PC-3 (cell line): ENCODE measurements at regions not wholly inside any gene's neighbourhood (a gene's known extent, or its start where the extent isn't known, plus 50 kb on each side); places are given as distances from the start of the nearest gene placed in this dataset.
"Not testable (repeated sequence)": the region's sequence is repeated elsewhere in the genome, so short reads cannot be mapped to it uniquely, and the experiment has no call there.

Experiments
- ATAC-seq: fragments of 200-7000 bp; cut with Tn5 transposase; 2 replicates; pipeline ENCODE4 v1.9.1; 2020; ENCODE audit warnings: mild to moderate bottlenecking, moderate library complexity
- BruUV-seq: library from RNA; stranded (reverse); fragments of 400-500 nt; replicated peaks from 2 replicates; lab custom pipeline; 2021; lab: Mats Ljungman, UMichigan
- CTCF ChIA-PET: fragments of 300-600 bp; sonication (Branson Sonifier 250); formaldehyde crosslinking; loops from one replicate; lab custom pipeline; 2022; ENCODE audit warnings: antibody characterized with exemption; lab: Charles Lee
- POLR2A ChIA-PET: fragments of 300-600 bp; sonication (Branson Sonifier 250); formaldehyde crosslinking; loops from one replicate; lab custom pipeline; 2022; ENCODE audit warnings: antibody characterized with exemption; ENCODE audit not compliant: unreplicated experiment; lab: Charles Lee
- DNase-seq: peaks from one replicate; pipeline ENCODE4 v3.0.0-alpha.2; 2015
- H2AFZ ChIP-seq: fragments of 300-600 bp; sonication (generic); 2 replicates; pipeline ENCODE4 v1.6.0; 2016; ENCODE audit warnings: antibody characterized with exemption, low read length
- H3F3A ChIP-seq: fragments of 300-600 bp; sonication (generic); one replicate; pipeline ENCODE4 v1.6.0; 2017; ENCODE audit warnings: antibody characterized with exemption, low read length, control low read depth, mild to moderate bottlenecking; ENCODE audit not compliant: unreplicated experiment
- H3K27ac ChIP-seq: fragments of 300-600 bp; sonication (generic); 2 replicates; pipeline ENCODE4 v1.5.1; 2016; ENCODE audit warnings: mild to moderate bottlenecking, low read length
- H3K27me3 ChIP-seq: fragments of 300-600 bp; sonication (generic); 2 replicates; pipeline ENCODE4 v1.6.1; 2016; ENCODE audit warnings: low read length, mixed read lengths
- H3K36me3 ChIP-seq: fragments of 300-600 bp; sonication (generic); 2 replicates; pipeline ENCODE4 v1.6.1; 2016; ENCODE audit warnings: low read depth, mixed run types, low read length, mixed read lengths
- H3K4me1 ChIP-seq: fragments of 300-600 bp; sonication (generic); 2 replicates; pipeline ENCODE4 v1.5.1; 2016; ENCODE audit warnings: low read length; ENCODE audit not compliant: insufficient read depth
- H3K4me2 ChIP-seq: fragments of 300-600 bp; sonication (generic); 2 replicates; pipeline ENCODE4 v1.6.0; 2016; ENCODE audit warnings: low read length
- H3K4me3 ChIP-seq: fragments of 300-600 bp; sonication (generic); 2 replicates; pipeline ENCODE4 v1.5.1; 2016; ENCODE audit warnings: mild to moderate bottlenecking, low read length, mixed read lengths
- H3K79me2 ChIP-seq: fragments of 300-600 bp; sonication (generic); 2 replicates; pipeline ENCODE4 v1.6.1; 2017; ENCODE audit warnings: low read length, mixed read lengths
- H3K9ac ChIP-seq: fragments of 300-600 bp; sonication (generic); 2 replicates; pipeline ENCODE4 v1.6.0; 2016; ENCODE audit warnings: mild to moderate bottlenecking, low read length
- H3K9me2 ChIP-seq: fragments of 300-600 bp; sonication (generic); replicated peaks from 2 replicates; pipeline ENCODE4 v1.6.1; 2016; ENCODE audit warnings: mixed run types, low read length, mixed read lengths
- H3K9me3 ChIP-seq: fragments of 300-600 bp; sonication (generic); 2 replicates; pipeline ENCODE4 v1.6.1; 2016; ENCODE audit warnings: low read length, mixed read lengths
- H4K20me1 ChIP-seq: fragments of 300-600 bp; sonication (generic); 2 replicates; pipeline ENCODE4 v1.6.1; 2016; ENCODE audit warnings: low read length, mixed read lengths
- EZH2 ChIP-seq: fragments of 300-600 bp; sonication (generic); IDR thresholded peaks from one replicate; pipeline ENCODE4 v1.6.1; 2017; ENCODE audit warnings: antibody characterized with exemption, mild to moderate bottlenecking, low read length; ENCODE audit not compliant: unreplicated experiment
- EZH2phosphoT487 ChIP-seq: fragments of 300-600 bp; sonication (generic); IDR thresholded peaks from 2 replicates; pipeline ENCODE4 v1.6.1; 2018; ENCODE audit warnings: mild to moderate bottlenecking, antibody characterized with exemption, low read length, borderline replicate concordance
- intact Hi-C: fragments of 100-400 bp; cut with micrococcal nuclease; formaldehyde crosslinking; loops from 2 replicates; pipeline ENCODE4 v1.9.0; 2023
- TF ChIP-seq, protein P1 (sequence below): fragments of 300-600 bp; sonication (generic); conservative IDR thresholded peaks from 2 replicates; pipeline ENCODE4 v1.5.1; 2017; ENCODE audit warnings: antibody characterized with exemption, low read depth, mild to moderate bottlenecking, low read length

DNA sequence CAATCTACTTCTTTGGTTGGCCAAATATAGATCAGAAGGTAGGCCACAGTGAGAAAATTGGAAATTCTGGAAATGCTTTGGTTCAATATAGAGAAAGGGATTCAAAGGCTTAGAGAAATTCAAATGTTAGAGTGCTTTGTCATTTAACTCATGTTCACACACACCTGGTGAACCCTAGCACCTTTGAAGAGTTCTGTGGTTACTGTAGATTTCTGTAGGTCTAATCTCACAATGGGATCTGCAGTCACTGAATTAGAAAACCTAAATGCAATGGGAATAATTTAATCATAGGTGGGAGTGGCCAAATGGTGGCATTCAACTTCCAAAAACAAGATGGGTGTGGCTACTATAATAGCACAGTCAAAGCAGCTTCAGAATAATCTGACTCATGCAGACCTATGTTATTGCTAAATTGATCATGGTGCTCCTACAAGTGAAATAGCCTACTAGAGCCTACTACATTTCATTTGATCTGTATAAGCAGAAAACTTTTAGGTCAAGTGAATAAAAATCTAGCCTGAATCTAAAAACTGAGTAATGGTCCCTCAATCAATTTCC lies 1152.9 kb downstream of the PCDH9 start:
- no peak overlapping the region for H3K4me3 ChIP-seq
- no peak overlapping the region for H3K27ac ChIP-seq
- H3K79me2 ChIP-seq = no peaks in the 10 kb centered on the region
- peak; percentile 38 for DNase-seq
- no peak overlapping the region for H2AFZ ChIP-seq
- TF ChIP-seq, protein P1, sequence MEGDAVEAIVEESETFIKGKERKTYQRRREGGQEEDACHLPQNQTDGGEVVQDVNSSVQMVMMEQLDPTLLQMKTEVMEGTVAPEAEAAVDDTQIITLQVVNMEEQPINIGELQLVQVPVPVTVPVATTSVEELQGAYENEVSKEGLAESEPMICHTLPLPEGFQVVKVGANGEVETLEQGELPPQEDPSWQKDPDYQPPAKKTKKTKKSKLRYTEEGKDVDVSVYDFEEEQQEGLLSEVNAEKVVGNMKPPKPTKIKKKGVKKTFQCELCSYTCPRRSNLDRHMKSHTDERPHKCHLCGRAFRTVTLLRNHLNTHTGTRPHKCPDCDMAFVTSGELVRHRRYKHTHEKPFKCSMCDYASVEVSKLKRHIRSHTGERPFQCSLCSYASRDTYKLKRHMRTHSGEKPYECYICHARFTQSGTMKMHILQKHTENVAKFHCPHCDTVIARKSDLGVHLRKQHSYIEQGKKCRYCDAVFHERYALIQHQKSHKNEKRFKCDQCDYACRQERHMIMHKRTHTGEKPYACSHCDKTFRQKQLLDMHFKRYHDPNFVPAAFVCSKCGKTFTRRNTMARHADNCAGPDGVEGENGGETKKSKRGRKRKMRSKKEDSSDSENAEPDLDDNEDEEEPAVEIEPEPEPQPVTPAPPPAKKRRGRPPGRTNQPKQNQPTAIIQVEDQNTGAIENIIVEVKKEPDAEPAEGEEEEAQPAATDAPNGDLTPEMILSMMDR = no peak
- TF ChIP-seq EZH2 (no peak), EZH2phosphoT487 (no peak)
- no peak for ATAC-seq
- H3F3A ChIP-seq = no peaks in the 10 kb centered on the region
- CTCF ChIA-PET = no interaction called here
- POLR2A ChIA-PET = no interaction called here
- intact Hi-C loops = no loop called here
- no peak overlapping the region for H3K9ac ChIP-seq
- no peaks in the 10 kb centered on the region for H4K20me1 ChIP-seq
- H3K27me3 ChIP-seq = no peaks in the 10 kb centered on the region
- H3K36me3 ChIP-seq = no peaks in the 10 kb centered on the region
- no TSS peak for BruUV-seq
- H3K9me3 ChIP-seq = no peaks in the 10 kb centered on the region
- H3K4me2 ChIP-seq = no peak overlapping the region
- H3K4me1 ChIP-seq = no peaks in the 10 kb centered on the region
- no peaks in the 10 kb centered on the region for H3K9me2 ChIP-seq

DNA sequence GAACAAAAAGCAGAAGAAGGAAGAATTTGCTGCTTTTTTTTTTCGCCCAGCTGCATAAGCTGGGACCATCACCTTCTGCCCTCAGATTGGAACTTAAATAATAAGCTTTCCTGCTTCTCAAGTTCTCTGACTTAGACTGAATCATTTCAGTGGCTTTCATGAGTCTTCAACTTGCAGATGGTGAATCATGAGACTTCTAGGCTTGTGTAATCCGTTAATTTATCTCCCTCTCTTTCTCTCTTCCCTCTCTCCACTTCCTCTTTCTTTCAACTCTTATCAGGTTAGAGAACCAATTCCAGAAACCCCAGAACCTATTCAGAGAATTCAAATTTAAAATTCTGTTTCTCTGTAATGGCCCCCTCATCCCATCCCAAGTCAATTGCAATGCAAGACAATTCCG lies 1153.7 kb downstream of the PCDH9 start:
- Histone ChIP-seq H3K9me3 (no peaks in the 10 kb centered on the region), H3K36me3 (no peaks in the 10 kb centered on the region), H3K9me2 (no peaks in the 10 kb centered on the region), H3K4me3 (no peak overlapping the region), H3K27ac (no peak overlapping the region), H3K4me2 (no peak overlapping the region), H3K4me1 (no peaks in the 10 kb centered on the region), H4K20me1 (no peaks in the 10 kb centered on the region), H3F3A (no peaks in the 10 kb centered on the region), H3K9ac (no peak overlapping the region), H3K27me3 (no peaks in the 10 kb centered on the region), H2AFZ (no peak overlapping the region), H3K79me2 (no peaks in the 10 kb centered on the region)
- intact Hi-C loops = no loop called here
- ATAC-seq (no peak), DNase-seq (peak; percentile 12)
- BruUV-seq = no TSS peak
- ChIA-PET CTCF (no interaction called here), POLR2A (no interaction called here)
- TF ChIP-seq EZH2 (no peak), EZH2phosphoT487 (no peak)
- TF ChIP-seq, protein P1 = no peak

DNA sequence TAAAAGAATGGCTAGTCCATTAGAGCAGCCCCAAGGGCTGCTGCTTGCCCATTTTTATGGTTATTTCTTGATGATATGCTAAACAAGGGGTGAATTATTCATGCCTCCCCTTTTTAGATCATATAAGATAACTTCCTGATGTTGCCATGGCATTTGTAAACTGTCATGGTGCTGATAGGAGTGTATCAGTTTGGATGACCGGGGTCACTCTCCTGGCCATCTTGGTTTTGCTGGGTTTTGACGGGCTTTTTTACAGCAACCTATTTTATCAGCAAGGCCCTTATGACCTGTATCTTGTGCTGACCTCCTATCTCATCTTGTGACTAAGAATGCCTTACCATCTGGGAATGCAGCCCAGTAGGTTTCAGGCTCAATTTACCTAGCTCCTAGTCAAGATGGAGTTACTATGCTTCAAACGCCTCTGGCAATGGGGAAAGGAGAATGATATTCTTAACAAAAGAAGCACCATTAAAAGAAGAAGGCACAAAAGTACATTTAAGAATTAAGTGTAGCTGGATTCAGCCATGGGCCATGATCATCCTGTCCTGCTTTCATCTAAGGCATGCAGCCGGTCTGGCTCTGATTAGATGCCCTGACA lies 1156.0 kb downstream of the PCDH9 start:
- H3K36me3 ChIP-seq = no peaks in the 10 kb centered on the region
- ATAC-seq (no peak), DNase-seq (no peak)
- intact Hi-C loops = no loop called here
- TF ChIP-seq, protein P1 = no peak
- TF ChIP-seq EZH2phosphoT487 (no peak), EZH2 (no peak)
- ChIA-PET CTCF (no interaction called here), POLR2A (no interaction called here)
- no peaks in the 10 kb centered on the region for H3K4me1 ChIP-seq
- H3K27me3 ChIP-seq = no peaks in the 10 kb centered on the region
- BruUV-seq = no TSS peak
- H4K20me1 ChIP-seq = no peaks in the 10 kb centered on the region
- H3K4me3 ChIP-seq = no peak overlapping the region
- H3K27ac ChIP-seq = no peak overlapping the region
- no peaks in the 10 kb centered on the region for H3F3A ChIP-seq
- H3K9me3 ChIP-seq = no peaks in the 10 kb centered on the region
- no peaks in the 10 kb centered on the region for H3K9me2 ChIP-seq
- no peak overlapping the region for H2AFZ ChIP-seq
- no peak overlapping the region for H3K9ac ChIP-seq
- no peak overlapping the region for H3K4me2 ChIP-seq
- H3K79me2 ChIP-seq = no peaks in the 10 kb centered on the region

DNA sequence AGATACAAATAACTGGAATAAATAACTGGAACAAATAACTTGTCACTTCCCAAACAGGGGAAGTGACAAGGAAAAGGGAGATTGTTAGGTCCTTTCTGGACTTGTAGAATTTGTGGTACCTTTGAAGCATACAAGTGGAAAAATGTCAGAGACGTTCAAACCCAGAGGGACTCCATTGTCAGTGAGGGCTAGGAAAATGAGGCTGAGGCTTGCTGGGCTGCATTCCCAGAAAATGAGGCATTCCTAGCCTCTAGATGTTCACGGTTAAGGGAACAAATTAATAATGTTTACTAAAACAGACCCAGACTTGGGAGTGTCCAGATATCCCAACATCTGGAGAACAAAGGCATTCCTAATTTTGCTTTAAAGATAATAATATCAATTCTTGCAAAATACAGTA lies 1158.0 kb downstream of the PCDH9 start:
- H3K9ac ChIP-seq, H3K4me2 ChIP-seq, H2AFZ ChIP-seq, H3K27ac ChIP-seq, H3K79me2 ChIP-seq, POLR2A ChIA-PET, intact Hi-C loops, DNase-seq, BruUV-seq, H3K4me1 ChIP-seq, H3K27me3 ChIP-seq, H3K9me2 ChIP-seq, H3K4me3 ChIP-seq, ATAC-seq, CTCF ChIA-PET, H3K9me3 ChIP-seq, H4K20me1 ChIP-seq, H3F3A ChIP-seq, H3K36me3 ChIP-seq: not testable (repeated sequence)
